Stimulated activated naive CD8-positive, alpha-beta T cell treated with anti-CD3 and anti-CD28 coated beads, Interleukin-15, Interleukin-2, amounts not matched to agents 100 U/mL and 50 U/mL, for 24 hours (primary cell): ENCODE measurements at regions not wholly inside any gene's neighbourhood (a gene's known extent, or its start where the extent isn't known, plus 50 kb on each side); places are given as distances from the start of the nearest gene placed in this dataset.

Experiments
- ATAC-seq: fragments of 150-1000 bp; cut with Tn5 transposase; one replicate; pipeline ENCODE4 v1.10.0; 2021
- DNase-seq: peaks from one replicate; pipeline ENCODE4 v3.0.0; 2021

DNA sequence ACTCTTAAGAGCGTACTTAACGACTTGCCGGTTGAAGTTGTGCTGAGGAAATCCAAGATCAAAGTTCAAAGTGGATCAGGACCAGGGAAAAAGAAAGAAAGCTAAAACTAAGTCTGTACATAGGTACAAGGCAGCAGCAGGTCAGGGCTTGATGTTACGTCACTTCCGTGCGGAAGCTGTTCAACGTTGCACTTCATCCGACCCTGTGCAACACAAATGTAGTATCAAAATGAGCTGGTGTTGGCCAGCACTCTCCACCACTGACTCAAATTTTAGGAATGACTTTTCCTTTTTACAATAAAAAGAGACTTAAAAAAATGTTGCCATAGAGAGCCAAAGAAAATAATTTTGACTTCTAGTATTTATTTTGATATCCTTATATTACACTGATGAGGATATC lies 1315.4 kb downstream of the EFNB2 start:
- ATAC-seq = no peak
- no peak for DNase-seq

DNA sequence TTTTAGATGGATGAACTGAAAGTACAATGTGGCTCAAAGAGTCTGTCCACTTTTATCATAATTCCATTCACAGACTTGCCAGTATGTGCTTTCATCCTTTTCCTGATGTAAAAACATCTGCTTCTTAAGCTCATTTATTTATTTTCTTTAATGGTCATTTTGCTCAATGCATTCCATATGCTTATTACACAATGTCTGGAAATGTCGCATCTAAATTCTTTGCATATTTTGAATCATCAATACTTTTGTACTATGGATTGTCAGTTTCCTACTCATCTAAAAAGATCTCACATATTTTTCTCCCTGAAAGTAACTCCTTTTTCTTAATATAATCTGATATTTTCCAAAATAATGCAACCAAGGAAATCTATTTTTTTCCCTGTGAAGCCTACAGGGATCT lies 1315.8 kb downstream of the EFNB2 start:
- DNase-seq = no peak
- no peak for ATAC-seq

DNA sequence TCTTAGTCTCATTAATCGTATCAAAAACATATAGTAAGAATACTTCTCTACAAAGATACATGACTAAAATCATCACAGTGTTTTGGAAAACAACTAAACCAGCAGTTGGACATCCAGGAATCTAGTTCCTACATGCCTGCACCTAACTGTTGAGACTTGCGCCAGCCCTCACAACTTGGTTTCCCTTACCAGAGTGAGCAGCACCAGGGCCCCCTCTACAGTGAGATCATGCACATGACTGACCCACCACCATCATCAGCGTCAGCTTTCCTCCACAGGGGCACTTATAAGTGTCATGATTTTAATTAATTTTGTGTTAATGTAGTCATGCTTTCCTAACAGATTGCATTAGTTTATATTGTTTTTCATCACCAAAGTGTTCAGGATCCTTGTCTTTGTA lies 1322.0 kb downstream of the EFNB2 start:
- ATAC-seq = no peak
- no peak for DNase-seq

DNA sequence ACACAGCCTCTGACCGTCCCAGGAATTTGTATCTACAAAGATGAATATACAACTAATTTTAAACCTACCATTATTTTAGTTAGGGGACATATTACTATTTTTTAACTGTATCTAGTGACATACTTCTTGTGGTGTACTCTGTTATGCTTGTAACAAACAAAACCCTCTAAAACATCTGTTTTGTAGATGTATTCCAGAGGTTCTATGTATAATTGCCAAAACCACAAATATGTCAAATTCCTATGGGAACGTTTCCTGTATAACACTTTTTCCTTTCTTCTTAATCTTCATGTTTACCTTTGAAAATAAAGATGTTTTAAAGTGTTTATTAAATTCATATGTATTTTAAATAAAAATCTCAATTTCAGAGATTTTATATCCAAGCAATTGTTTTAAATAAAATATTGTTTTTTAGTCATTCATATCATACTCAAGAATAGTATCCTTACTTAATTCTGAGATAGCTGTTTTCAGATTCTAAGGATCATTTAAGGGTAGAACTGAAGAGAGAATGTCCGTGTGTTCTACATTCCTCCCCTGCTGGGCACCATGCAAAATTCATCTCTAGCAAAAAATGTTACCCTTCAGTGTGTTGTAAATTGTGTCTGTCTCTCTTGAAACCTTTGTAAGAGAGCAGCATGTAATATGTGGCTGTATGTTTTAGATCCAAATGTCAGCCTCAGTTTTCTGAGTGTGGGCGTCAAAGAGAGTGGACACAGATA lies 1327.7 kb downstream of the EFNB2 start:
- DNase-seq = no peak
- ATAC-seq = no peak

DNA sequence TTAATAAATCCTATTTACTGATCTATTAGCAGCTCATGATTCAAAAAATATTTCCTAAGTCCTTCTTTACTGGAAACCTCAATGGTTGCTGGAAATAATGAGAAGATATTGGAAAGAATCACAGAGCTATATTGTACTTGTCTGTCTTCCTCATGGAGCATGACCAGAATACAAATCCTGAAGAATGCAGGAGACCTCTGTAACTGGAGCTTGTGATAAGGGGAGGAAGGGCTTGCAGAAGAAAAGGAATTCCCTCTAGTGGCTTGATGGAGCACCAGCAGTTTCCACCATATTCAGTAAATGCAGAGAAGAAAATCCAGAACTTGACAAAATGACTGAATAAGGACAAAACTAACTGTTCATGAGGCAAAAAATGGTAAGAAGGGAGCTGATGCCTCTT lies 1333.1 kb downstream of the EFNB2 start:
- ATAC-seq (no peak), DNase-seq (no peak)

DNA sequence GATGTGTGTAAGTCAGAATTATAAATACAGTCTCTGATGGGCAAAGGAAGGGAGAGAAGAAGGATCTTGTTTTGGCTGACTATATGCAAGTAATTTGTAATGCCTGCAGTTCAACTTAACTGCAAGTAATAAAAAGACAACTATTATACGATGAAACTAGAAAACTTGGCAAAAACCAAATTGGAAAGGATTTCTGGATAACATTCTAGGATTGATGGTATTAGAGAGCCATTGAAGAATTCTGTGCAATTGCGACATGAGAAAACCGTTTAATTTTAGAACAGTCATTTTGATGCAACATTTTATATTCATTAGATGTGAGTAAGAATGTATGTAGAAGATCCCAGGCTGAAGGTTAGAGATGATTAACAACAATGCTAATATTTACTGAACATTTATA lies 1334.1 kb downstream of the EFNB2 start:
- DNase-seq = no peak

DNA sequence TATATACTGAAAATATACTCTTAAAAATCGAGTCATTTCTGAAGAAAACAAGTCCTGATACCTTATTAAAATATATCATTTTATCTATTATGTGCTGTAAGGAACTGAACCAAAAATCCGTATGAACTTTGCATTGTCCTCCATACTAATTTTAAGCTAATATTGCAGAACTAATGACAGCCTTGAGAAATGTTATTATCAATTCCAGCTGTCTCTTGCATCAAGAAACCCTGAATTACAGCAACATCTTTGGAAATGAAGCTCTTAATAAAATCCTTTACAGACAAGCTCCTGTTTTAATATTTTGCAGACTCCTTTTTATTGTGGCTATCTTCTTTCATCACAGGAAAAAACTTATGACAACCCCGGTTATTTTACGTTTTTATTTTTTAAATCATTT lies 1335.3 kb downstream of the EFNB2 start:
- DNase-seq = no peak
- ATAC-seq = no peak

More for the DNA sequence above, 1334.1 kb downstream of the EFNB2 start:
- no peak for ATAC-seq

DNA sequence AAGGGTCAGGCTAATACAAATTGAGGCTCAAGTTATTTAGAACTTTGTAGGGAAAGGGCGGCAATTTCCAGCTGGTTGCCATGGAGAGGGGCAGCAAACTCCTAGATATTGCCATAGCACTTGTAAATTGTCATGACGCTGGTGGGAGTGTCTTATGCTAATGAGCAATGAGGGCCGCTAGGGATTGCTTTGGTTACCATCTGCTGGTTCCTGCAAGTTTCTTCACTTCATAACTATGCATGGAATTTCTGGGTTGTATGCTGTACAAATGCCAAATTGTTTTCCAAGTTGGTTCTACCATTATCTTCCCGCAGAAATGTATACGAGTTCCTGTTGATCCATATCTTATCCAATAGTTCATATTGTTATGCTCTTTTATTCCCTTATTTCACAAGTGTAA lies 1339.4 kb downstream of the EFNB2 start:
- DNase-seq (no peak), ATAC-seq (no peak)

DNA sequence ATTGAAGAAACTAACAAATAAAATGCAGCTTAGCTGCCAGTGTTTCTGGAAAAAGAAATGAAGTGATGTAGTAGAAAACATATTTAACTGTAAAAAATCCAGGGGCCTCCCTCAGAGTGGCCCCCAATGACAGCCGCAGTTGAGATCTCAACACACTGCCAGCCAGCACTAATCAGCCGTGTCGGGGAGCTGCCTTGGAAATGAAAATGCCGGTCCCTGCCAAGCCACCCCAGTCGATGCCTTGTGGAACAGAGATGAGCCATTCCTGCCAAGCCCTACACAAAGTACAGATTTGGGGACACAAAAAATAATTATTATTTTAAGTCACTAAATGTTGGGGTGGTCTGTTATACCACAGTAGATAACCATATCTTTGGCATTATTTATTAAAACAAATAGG lies 1342.4 kb downstream of the EFNB2 start:
- DNase-seq = no peak
- ATAC-seq = no peak

DNA sequence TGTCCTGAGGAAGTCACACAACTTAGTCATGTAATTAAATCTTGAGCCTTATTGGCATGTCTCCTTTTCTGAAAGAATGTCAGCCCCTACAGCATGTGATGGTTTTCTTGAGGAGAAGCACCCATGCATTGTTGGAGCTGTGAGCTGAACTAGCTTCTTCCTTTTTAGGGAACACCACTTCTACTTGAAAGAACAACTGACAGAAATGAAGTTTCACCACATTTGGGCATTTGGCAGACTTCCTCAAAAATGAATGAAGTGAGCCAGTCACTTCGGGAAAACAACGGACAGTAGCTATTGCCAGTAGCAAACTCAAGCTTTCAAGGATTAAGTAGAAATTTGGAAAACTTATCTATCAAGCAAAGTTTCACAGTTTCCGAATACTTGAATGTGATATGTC lies 1351.3 kb downstream of the EFNB2 start:
- no peak for DNase-seq
- no peak for ATAC-seq

DNA sequence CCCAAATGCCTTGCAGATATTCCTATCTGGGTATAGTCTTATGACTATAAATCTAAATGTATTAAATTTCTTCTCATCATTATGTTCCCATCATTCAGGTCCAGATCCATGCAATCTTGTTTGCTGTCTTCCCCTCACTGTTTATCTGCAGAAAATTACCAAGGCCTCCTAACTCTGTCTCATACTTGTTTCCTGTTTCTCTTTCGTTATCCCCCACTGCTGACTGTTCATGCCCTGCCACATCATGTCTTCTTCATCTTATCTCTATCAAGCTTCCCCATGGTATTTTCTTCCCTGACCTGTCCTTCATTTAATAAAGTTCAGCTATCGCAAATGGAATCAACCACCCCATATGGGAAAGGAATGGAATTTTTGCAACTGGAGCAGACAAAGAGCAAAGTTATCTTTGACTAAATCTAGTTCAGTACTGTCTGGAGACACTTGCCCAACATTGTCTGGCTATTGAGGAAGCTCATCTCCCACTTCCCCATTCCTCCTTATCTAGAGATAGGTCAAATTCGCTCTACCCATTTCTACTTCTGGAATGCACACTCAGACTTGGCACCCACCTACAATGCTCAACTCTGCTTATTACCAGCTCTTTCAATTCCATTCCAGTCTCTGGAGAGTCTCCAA lies 1358.1 kb downstream of the EFNB2 start:
- no peak for ATAC-seq

DNA sequence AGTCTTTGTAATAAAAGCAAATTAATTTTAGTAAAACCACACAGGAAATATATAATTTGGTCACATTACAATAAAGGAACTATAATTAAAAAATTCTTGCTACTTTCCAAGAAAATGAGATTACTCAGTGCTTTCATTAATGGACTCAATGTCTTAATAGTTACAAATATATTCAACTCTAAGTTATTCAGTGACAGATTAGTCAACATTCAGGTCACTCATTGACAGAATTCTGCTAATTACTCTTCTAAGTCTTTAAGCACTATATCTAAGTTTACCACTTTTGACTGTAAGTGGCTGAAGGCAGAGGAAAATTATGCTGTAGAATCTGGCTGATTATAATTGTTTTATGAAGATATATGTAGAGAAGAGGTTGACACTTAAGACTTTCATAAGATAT lies 1365.0 kb downstream of the EFNB2 start:
- DNase-seq = no peak
- no peak for ATAC-seq

More for the DNA sequence above, 1358.1 kb downstream of the EFNB2 start:
- DNase-seq = no peak

DNA sequence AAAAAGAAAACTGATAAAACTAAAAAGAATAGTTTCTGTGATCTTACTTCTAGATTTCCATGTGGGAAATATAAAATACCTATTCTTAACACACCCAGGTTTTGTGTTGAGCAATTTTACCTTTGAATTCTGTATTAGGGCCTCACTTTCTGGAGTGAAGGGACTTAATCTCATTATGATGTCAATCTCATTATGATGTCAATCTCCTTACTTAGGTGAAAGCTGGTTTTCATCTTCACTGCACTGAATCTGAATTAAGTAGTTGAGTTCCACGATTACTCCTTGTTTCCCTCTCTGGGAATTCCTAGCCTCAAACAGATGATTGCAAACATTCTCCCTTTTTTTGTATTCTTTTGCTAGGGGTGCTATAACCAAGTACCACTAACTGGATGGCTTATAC lies 1367.2 kb downstream of the EFNB2 start:
- ATAC-seq (no peak), DNase-seq (no peak)

DNA sequence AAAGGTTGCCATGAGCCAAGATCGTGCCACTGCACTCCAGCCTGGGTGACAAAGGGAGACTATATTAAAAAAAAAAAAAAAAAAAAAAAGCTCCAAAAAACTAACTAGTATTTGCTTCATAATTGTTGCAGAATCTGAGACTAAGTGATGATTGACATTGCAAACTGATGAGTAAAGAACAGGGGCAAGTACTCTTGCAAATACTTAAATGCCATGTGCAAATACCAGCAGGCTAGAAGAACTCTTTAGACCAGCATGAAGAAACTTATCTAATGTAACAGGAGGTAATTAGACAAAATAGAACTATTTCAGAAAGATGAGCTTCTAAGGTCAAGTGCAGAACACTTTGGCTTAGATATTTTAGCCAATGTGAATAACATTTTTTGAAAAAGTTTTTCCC lies 1368.1 kb downstream of the EFNB2 start:
- ATAC-seq (no peak), DNase-seq (no peak)

DNA sequence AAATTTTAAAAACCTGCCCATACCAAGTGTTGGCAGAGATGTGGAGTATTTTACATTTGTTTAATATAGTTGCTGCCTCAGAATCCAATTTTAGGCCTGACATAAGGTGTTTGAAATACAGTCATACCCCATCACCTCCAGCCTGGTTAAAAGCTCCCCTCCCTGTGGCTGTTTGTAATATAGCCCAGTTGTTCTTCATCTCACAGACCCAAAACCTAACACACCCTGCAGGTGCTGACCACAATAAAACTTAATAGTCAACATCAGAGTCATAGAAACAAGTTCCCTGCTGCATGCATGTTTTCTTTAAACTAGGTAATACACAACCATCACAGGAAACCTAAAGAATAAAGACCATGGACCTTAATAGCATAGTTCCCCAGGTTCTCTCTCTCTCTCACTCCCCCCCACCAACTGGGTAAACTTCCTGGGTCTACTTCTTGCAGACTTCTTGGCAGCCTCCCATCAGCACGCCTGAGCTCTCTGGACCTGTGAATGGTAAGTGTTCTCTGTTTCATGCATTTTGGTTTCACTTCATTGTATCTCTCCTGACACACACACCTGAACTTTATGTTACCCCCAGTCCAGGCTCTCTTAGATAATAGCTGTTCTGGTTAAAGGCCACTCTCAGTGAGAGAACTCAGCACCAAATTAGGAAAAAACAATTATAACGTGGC lies 1369.9 kb downstream of the EFNB2 start:
- no peak for ATAC-seq
- no peak for DNase-seq

DNA sequence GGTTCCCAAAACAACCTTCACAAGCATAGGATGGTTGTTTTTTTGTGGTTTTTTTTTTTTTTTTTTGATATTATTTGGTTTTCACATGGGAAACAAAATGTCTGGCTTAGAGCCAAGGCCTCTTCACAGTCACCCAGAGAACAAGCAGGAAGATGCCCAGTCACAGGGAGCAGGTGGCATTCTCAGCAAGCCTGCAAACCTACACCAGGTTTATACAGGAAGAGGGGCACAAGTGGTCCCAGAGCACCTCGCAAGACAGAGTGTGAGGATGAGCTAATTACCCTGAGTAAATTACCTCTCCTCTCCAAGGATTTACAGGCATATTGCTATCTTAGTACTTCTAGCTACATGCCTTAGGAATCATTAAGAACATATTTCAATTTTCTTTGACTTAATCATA lies 1375.6 kb downstream of the EFNB2 start:
- ATAC-seq = no peak

DNA sequence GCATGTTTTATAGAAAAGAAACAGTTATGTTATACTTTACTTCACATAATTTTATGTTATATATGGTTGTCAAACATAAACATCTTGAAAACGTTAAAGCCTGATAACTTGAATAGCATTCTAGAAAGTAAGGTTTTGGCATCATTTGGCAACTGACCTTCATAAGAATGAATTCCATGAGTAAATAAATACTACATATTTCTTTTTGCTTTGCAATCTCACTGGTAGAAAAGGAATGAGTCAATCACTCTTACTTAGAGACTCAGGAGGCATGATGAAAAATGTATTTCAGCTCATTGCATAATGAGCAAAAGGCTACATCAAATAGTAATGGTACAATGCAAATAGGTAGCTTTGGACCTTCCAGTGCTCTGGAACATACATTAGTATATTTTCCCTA lies 1381.9 kb downstream of the EFNB2 start:
- DNase-seq (no peak), ATAC-seq (no peak)

More for the DNA sequence above, 1375.6 kb downstream of the EFNB2 start:
- no peak for DNase-seq

DNA sequence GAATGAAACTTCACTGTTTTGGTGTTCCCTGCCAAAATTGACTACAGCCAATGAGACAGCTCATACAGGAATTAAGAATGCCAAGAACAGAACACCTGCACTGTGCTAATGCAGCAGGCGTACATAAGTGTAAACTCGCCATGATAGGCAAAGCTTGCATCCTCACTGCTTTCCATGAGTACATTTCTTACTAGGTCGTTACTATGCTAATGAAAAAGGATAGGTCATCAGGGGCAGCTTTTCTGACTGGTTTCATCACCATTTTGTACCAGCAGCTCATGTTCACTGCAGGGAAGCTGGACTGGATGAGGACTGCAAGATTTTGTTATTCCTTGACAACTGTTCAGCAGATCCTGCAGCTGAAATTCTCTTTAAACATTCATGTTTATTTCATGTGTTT lies 1383.8 kb downstream of the EFNB2 start:
- DNase-seq (no peak), ATAC-seq (no peak)

DNA sequence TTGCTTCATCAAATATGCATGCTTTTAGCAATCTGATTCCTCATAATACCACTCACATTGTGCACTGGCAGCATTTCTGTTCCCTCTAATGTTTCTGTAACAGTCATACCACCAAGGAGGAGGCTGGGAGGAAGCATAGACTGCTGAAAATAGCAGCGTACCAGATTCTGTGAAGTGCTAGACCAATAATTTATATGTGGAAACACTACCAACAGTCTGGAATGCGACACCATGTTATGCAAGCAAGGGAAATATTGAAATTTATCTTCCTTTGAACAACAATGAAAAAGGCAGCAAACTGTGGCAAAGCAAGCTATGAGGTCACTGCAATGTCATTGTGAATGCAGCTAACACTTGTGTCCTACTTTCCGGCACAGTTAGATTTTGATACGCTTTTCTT lies 1388.0 kb downstream of the EFNB2 start:
- no peak for DNase-seq

DNA sequence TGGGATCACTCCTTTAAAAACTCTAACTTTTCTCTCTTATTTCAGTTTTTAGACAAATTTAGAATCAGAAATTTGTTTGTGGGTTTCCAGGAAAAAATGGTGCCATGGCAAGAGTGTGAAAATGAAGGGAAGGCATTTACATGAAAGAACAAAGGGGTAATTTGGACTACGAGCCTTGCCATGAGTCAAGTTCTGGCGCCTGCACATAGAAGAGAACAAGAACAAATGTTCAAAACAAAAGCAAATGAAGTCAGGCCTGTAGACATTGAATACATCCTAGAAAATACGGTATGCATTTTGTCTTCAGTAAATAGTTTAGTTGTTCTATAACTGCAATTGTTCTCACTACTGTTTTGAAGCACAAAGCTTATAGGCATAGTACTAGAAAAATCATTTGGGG lies 1390.5 kb downstream of the EFNB2 start:
- DNase-seq (no peak), ATAC-seq (no peak)

More for the DNA sequence above, 1388.0 kb downstream of the EFNB2 start:
- ATAC-seq = no peak

DNA sequence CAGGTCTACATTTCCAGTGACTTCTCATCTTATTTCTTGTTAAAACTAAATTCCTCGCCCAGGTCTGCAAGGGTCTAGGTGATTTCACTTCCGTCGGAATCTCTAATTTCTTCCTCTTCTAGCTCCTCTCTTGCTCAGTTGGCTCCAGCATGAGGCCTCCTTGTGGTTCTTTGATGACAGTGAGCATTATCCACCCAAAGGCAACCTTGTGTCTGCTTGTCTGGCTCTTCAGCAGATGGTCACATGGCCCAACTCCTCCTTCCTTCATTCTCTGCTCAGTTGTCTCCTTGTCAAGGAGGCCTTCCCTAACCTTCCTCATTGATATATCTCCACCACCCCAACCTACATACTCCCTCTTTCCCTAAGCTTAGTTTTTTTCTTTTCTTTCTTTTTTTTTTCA lies 1391.4 kb downstream of the EFNB2 start:
- DNase-seq = no peak
- no peak for ATAC-seq

DNA sequence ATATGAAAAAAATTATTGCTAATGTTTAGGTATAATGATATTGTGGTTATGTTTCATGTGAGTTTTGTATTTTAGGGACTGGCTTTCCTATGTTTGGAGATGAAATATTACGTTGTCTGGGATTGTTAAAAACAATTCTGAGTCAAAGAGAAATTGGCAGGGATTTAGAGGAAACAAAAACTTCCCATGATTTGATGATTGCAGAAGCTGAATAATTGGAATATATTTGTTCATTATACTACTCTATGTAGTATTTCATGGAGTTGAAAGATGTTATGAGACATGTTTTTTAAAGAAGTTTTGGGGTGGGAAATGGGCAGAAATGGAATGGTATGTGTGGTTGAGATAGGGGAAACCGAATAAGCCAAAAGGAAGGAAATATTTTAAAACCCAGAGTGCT lies 1392.9 kb downstream of the EFNB2 start:
- DNase-seq (no peak), ATAC-seq (no peak)
